ENCODE measurements at regions not wholly inside any gene's neighbourhood (a gene's known extent, or its start where the extent isn't known, plus 50 kb on each side); places are given as distances from the start of the nearest gene placed in this dataset.

GRCh38 chr5:174310706-174311105 is 265.2 kb downstream of the NSG2 start:
- DNase-seq (ENCODE audit: low read depth) = no peak

DNA sequence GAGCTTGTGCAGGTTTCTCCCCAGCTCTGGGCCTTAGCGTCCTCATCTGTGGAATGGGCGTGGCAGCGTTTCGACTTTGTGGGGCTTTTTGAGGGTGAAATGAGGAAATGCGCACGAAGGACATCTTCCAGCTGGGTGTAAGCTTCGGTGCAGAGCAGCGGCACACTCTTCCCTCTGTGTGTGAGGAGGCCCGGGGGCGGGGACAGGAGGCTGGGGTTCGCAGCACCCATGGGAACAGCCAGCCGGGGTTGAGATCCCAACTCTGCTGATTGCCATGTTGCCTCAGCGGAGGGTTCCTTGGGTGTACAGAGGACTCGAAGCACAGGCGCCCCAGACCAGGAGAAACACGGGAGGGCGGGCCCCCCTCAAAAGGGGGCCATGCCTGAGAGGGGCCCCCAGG is 265.6 kb downstream of the NSG2 start:
- DNase-seq (ENCODE audit: low read depth) = no peak

DNA sequence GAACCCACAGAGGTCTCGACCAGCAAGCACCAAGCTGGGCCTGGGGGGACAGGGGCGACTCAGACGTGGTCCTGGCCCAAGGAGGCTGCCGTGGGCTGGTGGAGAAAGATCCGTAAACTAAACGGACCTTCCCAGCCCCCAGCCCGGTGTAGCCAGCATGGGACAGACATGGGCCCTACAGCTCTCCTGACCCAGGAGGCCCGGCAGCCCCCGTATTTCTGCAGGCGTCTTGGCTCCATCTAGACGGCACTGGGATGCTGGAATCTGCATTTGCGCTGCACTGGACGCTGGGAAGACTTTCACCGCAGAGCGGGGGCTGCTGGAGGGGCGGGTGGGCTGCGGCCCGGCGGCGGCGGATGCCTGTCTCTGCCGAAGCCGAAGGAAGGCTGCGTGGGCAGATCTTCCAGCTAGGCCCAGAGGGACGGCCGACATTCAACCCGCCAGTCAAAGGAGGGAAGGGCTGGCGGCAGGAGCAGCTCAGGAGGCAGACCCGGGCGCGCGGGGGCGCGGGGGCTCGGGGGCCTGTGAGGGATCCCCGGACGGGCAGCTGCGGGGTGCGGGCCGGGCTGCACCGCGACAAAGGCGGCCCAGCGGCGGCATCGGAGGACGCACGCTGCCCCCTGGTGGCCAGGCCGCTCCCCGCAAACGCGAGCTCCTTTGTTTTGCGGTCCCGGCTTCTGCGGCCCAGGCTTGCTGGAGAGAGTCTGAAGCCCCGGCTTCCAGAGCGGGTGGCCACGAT is 266.2 kb downstream of the NSG2 start:
- no peak for DNase-seq (ENCODE audit: low read depth)

DNA sequence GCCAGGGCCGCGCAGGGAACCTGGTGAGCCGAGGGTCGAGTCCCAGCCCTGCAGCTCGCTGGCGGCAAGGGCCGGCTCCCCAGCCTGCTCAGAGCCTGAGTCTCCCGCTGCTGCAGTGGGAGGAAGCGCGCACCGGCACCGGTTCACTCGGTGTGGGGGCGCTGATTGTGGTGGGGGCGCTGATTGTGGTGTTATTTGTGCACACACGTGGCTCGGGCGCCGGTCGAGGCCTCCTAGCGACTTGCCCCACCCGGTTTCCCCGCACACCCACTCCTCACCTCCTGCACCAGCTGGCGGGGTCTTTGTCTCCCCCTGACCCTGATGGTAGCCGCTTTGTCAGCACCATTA is 266.7 kb downstream of the NSG2 start:
- DNase-seq (ENCODE audit: low read depth) = no peak

DNA sequence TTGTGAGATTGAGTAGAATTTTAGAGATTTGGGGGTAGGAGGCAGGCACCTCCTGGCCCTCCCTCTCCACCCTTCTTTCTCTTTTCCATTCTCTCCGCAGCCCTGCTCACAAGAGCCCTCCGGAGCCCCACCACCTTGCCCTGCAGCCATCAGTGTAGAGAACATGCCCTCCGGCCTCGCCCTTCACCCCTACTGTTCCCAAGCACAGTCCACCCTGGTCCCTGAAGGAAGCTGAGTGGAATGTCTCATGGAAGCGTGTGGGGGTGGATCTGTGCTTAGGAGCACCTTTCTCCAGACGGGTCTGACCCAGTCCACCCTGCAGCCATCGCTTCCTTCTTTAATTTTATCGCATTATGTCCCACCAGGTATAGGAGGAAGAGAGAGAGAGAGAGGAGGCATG is 267.1 kb downstream of the NSG2 start:
- DNase-seq (ENCODE audit: low read depth) = no peak

DNA sequence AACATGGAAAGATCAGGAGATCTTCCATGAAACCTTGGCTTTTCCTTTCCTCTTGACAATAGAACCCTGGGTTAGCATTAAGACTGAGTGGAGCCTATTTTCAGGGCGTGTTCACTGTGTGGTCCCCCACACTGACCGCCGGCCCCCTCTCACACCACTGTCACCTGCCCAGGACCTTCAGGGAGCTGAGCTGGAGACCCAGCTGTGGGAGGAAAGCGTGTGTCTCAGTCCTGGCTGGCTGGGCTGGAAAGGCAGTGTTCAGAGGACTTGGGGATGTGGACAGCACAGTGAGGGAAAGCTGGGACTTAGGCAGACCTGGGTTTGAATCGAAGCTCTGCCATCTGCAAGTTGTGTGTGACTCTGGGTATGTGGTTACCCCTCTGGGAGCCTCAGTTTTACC is 268.1 kb downstream of the NSG2 start:
- no peak for DNase-seq (ENCODE audit: low read depth)

GRCh38 chr5:174314261-174314660 is 268.8 kb downstream of the NSG2 start:
- no peak for DNase-seq (ENCODE audit: low read depth)

- DNase-seq (ENCODE audit: low read depth) = no peak
Observed at GRCh38 chr5:174315471-174315870, 270.0 kb downstream of the NSG2 start.

- no peak for DNase-seq (ENCODE audit: low read depth)
Observed at GRCh38 chr5:174315871-174316270, 270.4 kb downstream of the NSG2 start.

- no peak for DNase-seq (ENCODE audit: low read depth)
Observed at GRCh38 chr5:174316326-174316725, 270.8 kb downstream of the NSG2 start.

- peak; percentile 55 for DNase-seq (ENCODE audit: low read depth)
Observed at GRCh38 chr5:174317256-174317894, 271.9 kb downstream of the NSG2 start.

DNA sequence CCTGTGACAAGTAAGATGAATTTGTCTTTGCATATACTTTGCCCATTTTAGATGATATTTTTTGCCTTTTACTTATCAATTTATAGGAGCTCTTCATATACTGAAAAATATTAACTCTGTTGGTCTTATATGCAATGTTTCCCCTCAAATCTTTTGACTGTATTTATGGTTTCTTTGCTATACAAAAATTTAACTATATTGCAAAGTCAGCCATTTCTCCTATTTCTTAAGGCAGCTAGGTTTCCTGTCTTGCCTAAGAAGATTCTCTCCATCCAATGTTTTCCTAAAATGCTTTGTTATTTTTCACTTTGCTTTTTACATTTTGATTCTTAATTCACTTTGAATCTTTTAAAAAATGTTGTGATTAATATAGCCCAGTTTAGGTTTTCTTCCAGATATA is 273.1 kb downstream of the NSG2 start:
- no peak for DNase-seq (ENCODE audit: low read depth)

DNA sequence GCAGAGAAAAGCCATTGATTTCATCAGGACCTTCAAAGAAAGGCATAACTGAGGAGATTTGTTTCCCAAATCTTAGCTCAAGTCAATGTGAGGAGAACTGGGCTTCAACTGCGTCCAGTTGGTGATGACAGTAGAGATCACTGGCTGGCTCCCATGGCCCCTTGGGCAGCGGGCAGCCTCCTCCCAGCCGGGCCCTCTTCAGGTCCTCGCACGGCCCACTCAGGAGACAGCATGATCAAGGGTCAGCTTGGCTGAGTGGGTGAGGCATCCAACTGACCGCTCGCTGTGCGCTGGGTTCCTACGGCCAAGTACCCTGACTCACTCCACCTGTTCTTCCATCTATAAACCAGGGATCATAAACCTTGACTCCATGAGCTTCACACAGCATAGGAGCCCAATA is 274.0 kb downstream of the NSG2 start:
- no peak for DNase-seq (ENCODE audit: low read depth)

- DNase-seq (ENCODE audit: low read depth) = no peak
Observed at GRCh38 chr5:174320051-174320450, 274.5 kb downstream of the NSG2 start.

GRCh38 chr5:174323878-174324281 is 278.4 kb downstream of the NSG2 start:
- DNase-seq (ENCODE audit: low read depth) = peak; percentile 65

- DNase-seq (ENCODE audit: low read depth) = peak; percentile 31
Observed at GRCh38 chr5:174324680-174325079, 279.2 kb downstream of the NSG2 start.

DNA sequence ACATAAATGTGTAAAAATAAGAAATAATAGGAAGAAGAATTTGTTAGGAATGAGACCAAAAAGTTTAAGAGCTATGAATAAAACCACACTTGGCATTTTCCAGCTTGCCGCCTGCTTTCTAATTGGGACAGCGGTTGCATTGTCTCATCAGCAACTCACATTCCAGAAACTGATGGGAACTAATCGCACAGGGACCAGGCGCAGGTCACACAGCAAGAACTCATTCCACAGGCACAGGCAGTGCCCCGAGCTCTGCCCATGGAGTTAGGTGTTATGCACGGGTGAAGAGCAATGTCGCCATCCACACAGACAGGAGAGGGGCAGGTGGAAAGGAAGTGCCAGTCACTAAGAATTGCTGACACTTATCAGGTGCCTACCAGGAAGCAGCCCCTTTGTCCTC is 279.9 kb downstream of the NSG2 start:
- DNase-seq (ENCODE audit: low read depth) = no peak

GRCh38 chr5:174325961-174326360 is 280.5 kb downstream of the NSG2 start:
- no peak for DNase-seq (ENCODE audit: low read depth)

DNA sequence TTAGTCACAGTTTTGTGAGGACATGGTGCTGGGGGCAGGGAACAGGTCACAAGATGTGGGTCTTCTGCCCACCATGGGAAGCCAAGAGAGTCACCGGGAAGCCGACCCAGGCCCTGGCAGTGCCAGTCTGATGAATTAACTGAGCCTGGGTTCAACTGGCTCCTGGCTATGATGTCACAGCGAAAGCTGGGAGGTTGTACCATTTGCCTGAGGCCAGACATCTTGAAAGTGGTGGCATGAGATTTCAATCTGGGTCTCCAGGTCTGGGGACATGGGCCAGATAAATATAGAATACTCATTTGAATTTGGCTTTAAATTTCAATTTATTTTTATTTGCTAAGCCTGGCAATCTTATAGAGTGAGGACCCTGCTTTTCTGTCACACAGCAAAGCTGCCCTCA is 280.9 kb downstream of the NSG2 start:
- DNase-seq (ENCODE audit: low read depth) = no peak

GRCh38 chr5:174327317-174327864 is 281.9 kb downstream of the NSG2 start:
- peak; percentile 72 for DNase-seq (ENCODE audit: low read depth)

DNA sequence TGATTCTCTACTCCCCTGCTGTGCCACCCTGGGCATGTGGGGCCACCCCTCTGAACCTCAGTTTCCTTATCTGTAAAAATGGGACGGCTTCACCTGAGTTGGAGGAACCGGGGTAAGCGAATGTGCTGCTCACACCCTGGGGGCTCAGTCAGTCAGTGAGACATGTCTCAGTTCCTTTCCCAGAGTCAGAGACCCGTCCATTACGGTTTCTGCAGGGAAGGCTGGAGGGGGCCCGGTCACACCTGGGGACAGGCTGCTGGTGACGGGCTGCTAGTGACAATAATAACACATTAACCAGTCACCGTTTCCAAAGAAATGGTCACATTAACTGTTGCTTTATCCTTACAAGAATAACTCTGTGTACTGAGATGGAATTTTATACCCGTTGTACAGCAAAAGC is 282.4 kb downstream of the NSG2 start:
- no peak for DNase-seq (ENCODE audit: low read depth)

DNA sequence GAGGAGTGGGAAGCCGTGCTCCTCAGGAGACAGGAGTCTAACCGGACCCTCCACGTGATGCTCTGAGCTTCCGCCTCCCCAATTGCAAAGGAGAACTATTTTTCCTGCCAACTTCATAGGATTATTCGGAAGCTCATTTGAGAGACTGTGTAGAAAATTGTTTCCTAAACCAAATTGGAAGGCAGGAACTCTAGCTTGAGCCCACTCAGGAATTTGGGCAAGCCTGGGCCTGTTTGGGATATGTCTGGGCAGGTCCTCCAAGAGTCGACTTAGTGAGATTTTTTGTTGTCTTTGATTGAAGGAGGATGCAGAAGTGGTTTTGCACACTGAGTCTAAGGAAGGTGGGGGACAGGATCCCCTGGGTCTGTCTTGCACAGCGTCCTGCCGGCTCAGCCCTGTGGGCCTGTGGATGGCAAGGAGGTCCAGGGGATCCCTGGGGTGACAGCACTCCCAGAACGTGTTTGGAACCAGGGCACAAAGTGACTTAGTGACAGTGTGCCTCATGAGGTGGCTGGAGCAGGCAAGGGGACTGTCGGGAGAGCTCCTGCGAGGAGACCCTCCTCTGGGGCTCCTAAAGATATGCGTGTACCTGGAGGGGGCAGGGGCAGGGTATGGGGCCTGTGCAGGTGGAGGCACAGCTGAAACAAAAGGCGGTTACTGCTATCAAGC is 283.3 kb downstream of the NSG2 start:
- no peak for DNase-seq (ENCODE audit: low read depth)

DNA sequence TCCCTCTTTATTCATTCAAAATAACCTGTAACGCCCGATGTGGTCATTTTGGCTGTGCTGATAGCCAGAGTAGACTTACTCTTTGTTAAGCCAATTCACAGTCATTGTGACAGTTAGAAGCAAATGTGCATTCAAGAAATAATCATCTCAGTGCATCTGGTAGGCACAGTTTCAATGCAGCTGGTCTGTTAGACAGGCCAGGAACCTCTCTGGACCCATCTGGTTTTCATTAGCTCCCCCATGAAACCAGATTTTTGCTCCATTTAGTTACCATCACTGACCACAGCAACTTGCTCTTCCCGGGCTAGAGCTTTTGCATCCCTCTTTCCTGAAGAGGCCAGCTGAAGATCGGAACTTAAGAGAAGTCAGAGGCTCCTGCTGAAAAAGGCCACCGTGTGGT is 284.2 kb downstream of the NSG2 start:
- DNase-seq (ENCODE audit: low read depth) = peak; percentile 95
